ENCODE measurements at regions not wholly inside any gene's neighbourhood (a gene's known extent, or its start where the extent isn't known, plus 50 kb on each side); places are given as distances from the start of the nearest gene placed in this dataset.

DNA sequence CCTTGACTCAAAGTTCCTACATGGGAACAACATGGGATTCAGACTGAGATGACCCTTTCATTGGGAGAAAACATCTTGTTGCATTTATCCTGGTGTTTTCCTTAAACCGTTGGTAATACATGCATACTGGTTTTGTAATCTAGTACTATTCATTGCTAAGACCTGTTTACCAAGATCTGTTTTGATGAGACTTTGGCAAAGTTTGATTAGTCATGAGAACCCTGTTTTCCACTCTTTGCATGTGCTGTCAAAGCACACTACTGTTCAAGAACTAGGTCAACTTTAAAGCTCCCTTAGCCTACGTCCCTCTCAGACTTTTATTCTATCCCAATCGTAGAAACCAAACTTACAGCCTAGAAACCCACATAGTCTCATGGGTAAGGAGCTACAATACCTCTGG lies 650.9 kb downstream of the GATA3 start:
- DNase-seq = no peak

DNA sequence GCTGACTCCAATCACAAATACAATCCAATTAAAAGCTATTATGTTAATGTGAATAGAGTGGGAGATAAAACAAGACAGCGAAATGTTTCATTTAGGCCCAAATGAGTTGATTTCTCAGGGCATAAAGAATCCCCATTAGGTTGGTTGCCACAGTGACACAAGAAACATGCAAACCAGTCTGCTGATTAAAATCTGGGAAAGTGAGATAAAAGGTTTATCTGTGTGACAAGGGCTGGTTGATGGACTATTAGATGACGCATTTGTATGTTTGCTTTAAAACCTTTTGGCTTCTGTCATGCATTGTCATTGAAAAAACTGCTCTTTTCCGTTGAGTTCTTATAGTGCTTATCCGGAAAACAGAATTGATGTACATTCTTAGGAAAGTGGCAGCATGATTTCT lies 658.2 kb downstream of the GATA3 start:
- Histone ChIP-seq H3K4me3 (ENCODE audit: low read length) (no peak overlapping the region), H3K27ac (ENCODE audit: low read length) (no peak overlapping the region), H3K4me1 (ENCODE audit: control insufficient read depth, insufficient read depth, low read length) (no peaks in the 10 kb centered on the region), H3K9me3 (replicated peaks; ENCODE audit: control insufficient read depth, low read depth, low read length) (no peaks in the 10 kb centered on the region), H3K27me3 (ENCODE audit: control insufficient read depth, insufficient read depth, low read length) (no peaks in the 10 kb centered on the region), H3K36me3 (ENCODE audit: control insufficient read depth, insufficient read depth, low read length) (no peaks in the 10 kb centered on the region)
- 66% methylated on average over 3 of the region's 4 CpGs for WGBS (ENCODE audit: insufficient coverage)
- DNase-seq = no peak

More for the DNA sequence above, 650.9 kb downstream of the GATA3 start:
- no peaks in the 10 kb centered on the region for H3K4me1 ChIP-seq (ENCODE audit: control insufficient read depth, insufficient read depth, low read length)
- H3K36me3 ChIP-seq (ENCODE audit: control insufficient read depth, insufficient read depth, low read length) = no peaks in the 10 kb centered on the region
- no peak overlapping the region for H3K4me3 ChIP-seq (ENCODE audit: low read length)
- H3K9me3 ChIP-seq (replicated peaks; ENCODE audit: control insufficient read depth, low read depth, low read length) = no peaks in the 10 kb centered on the region
- no peaks in the 10 kb centered on the region for H3K27me3 ChIP-seq (ENCODE audit: control insufficient read depth, insufficient read depth, low read length)
- WGBS (ENCODE audit: insufficient coverage) = no CpG with 5 or more reads among the region's 3 CpGs
- no peak overlapping the region for H3K27ac ChIP-seq (ENCODE audit: low read length)

DNA sequence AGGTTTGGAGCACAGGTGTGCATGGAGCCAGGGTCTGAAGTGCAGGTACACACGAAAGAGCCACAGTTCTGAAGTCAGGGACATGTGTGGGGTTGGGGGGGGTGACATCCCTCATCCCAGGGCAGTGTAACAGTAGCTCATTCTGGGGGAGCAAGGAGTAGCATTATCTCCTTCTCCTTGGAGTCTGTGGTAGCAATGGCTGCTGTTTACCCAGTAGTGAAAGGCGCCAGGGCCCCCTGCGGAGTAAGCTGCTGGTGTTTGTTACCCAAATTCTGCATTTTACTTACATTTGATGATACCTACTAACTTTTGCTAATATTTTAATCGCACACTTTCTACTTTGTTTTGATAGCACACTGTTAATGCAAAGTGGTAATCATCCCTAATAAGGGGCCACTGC lies 665.5 kb downstream of the GATA3 start:
- no peaks in the 10 kb centered on the region for H3K27me3 ChIP-seq (ENCODE audit: control insufficient read depth, insufficient read depth, low read length)
- H3K4me3 ChIP-seq (ENCODE audit: low read length) = no peak overlapping the region
- 100% methylated on average over 3 of the region's 4 CpGs for WGBS (ENCODE audit: insufficient coverage)
- no peak for DNase-seq
- H3K4me1 ChIP-seq (ENCODE audit: control insufficient read depth, insufficient read depth, low read length) = no peaks in the 10 kb centered on the region
- no peaks in the 10 kb centered on the region for H3K36me3 ChIP-seq (ENCODE audit: control insufficient read depth, insufficient read depth, low read length)
- peaks cover 11% of the 10 kb centered on the region for H3K9me3 ChIP-seq (replicated peaks; ENCODE audit: control insufficient read depth, low read depth, low read length)
- no peak overlapping the region for H3K27ac ChIP-seq (ENCODE audit: low read length)

DNA sequence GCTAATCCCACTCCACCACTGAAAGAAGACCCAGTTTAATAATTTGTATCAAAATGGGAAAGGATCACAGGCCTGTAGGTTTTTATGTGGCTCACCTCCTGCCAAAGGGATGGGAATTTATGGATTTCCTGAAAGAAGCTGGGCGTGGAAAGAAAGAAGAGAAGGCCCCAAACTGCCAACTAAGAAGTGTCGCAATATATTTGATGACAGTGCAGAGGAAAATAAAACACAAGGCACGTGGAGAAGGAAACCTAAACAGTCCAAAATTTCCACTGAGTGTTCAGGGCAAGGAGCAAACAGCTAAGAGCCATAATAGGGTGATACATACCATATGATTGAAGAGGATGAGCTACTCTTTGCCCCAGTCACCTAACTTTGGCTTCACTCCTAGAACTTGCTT lies 667.2 kb downstream of the GATA3 start:
- Histone ChIP-seq H3K27ac (ENCODE audit: low read length) (no peak overlapping the region), H3K36me3 (ENCODE audit: control insufficient read depth, insufficient read depth, low read length) (no peaks in the 10 kb centered on the region), H3K4me3 (ENCODE audit: low read length) (no peak overlapping the region), H3K27me3 (ENCODE audit: control insufficient read depth, insufficient read depth, low read length) (no peaks in the 10 kb centered on the region), H3K9me3 (replicated peaks; ENCODE audit: control insufficient read depth, low read depth, low read length) (peaks cover 11% of the 10 kb centered on the region), H3K4me1 (ENCODE audit: control insufficient read depth, insufficient read depth, low read length) (no peaks in the 10 kb centered on the region)
- peak; percentile 2 for DNase-seq
- 33% methylated on average over 3 of the region's 3 CpGs for WGBS (ENCODE audit: insufficient coverage)

DNA sequence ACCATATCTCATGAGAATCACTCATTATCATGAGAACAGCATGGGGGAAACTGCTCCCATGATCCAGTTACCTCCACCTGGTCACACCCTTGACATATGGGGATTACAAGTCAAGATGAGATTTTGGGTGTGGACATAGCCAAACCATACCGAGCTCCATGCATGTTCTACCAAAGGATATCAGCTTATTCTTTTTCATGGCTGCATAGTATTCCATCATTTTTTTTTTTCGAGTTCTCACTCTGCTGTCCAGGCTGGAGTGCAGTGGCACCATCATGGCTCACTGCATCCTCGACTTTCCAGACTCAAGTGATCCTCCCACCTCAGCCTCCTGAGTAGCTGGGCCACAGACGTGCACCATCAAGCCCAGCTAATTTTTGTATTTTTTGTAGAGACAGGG lies 668.3 kb downstream of the GATA3 start:
- peaks cover 11% of the 10 kb centered on the region for H3K9me3 ChIP-seq (replicated peaks; ENCODE audit: control insufficient read depth, low read depth, low read length)
- H3K4me1 ChIP-seq (ENCODE audit: control insufficient read depth, insufficient read depth, low read length) = no peaks in the 10 kb centered on the region
- no peak overlapping the region for H3K4me3 ChIP-seq (ENCODE audit: low read length)
- H3K27me3 ChIP-seq (ENCODE audit: control insufficient read depth, insufficient read depth, low read length) = no peaks in the 10 kb centered on the region
- H3K27ac ChIP-seq (ENCODE audit: low read length) = no peak overlapping the region
- no peak for DNase-seq
- WGBS (ENCODE audit: insufficient coverage) = 72% methylated on average over 2 of the region's 4 CpGs
- H3K36me3 ChIP-seq (ENCODE audit: control insufficient read depth, insufficient read depth, low read length) = no peaks in the 10 kb centered on the region

DNA sequence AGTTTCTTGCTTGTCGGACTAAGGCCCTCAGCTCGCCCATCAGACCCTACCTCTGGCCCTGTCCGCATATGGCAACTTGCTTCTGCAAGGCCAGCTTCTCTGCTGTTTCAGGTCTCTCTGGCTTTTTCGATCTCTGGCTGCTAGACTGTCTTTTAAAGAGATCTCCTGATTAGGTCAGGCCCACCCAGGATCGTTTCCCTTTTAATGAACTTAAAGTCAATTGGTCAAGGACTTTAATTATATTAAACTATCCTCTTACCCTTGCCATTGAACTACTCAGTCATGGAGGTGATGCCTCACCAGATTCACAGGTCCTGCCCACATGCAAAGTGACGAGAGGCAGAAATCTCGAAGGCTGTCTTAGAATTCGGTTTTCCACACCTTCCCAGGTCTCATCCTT lies 670.9 kb downstream of the GATA3 start:
- Histone ChIP-seq H3K27ac (ENCODE audit: low read length) (no peak overlapping the region), H3K4me1 (ENCODE audit: control insufficient read depth, insufficient read depth, low read length) (no peaks in the 10 kb centered on the region), H3K36me3 (ENCODE audit: control insufficient read depth, insufficient read depth, low read length) (no peaks in the 10 kb centered on the region), H3K27me3 (ENCODE audit: control insufficient read depth, insufficient read depth, low read length) (no peaks in the 10 kb centered on the region), H3K9me3 (replicated peaks; ENCODE audit: control insufficient read depth, low read depth, low read length) (peaks cover 2% of the 10 kb centered on the region), H3K4me3 (ENCODE audit: low read length) (no peak overlapping the region)
- WGBS (ENCODE audit: insufficient coverage) = 91% methylated on average over 6 of the region's 8 CpGs
- no peak for DNase-seq

DNA sequence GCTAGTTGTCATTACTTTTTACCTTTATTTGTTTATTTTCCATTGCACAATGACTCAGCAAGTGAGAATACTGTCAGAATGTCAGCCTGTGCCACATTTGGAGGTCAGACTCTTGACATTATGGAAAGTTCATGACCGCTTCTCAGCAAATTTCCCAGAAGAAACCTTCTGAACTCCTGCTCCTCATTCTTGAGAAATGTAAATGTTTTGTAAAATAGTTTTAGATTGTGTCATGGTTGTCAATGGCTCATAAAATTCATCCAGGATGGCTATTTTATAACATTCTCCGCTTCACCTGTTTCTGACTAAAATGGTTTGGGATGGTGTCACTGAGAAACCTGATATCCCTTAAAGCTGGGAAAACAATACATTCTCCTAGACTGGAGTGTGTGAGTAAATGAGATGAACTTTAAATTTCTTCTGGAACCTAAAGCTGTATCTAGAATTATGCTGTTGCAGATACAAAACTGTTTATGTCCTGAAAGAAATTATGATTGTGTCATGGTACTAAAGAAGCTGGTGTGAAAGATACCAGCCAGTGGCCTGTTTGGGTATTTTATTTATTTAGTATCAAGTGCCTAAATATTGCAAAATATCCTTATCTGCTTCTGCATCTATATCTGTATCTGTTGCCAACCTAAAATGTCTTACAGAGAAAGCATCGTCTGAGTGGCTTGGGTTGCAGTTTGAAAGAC lies 671.7 kb downstream of the GATA3 start:
- no peak for DNase-seq
- H3K27me3 ChIP-seq (ENCODE audit: control insufficient read depth, insufficient read depth, low read length) = no peaks in the 10 kb centered on the region
- H3K4me3 ChIP-seq (ENCODE audit: low read length) = no peak overlapping the region
- WGBS (ENCODE audit: insufficient coverage) = no CpG with 5 or more reads among the region's 3 CpGs
- no peak overlapping the region for H3K27ac ChIP-seq (ENCODE audit: low read length)
- peaks cover 2% of the 10 kb centered on the region for H3K9me3 ChIP-seq (replicated peaks; ENCODE audit: control insufficient read depth, low read depth, low read length)
- H3K4me1 ChIP-seq (ENCODE audit: control insufficient read depth, insufficient read depth, low read length) = no peaks in the 10 kb centered on the region
- no peaks in the 10 kb centered on the region for H3K36me3 ChIP-seq (ENCODE audit: control insufficient read depth, insufficient read depth, low read length)

DNA sequence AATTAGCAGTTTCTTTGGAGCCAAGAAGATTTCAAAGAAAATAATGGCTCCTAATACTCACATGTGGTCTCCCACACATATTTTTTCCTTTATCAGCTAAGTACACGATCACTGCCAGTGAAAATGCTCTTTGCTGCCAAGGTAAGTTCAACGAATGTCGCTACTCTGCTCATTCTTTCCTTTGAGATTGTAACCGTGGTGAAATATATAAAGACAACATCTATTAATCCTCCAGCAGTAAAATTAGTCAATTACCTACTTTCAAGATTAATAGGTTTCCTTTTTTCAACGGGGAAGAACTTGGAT lies 672.2 kb downstream of the GATA3 start:
- no CpG with 5 or more reads among the region's 5 CpGs for WGBS (ENCODE audit: insufficient coverage)
- Histone ChIP-seq H3K9me3 (replicated peaks; ENCODE audit: control insufficient read depth, low read depth, low read length) (peaks cover 2% of the 10 kb centered on the region), H3K27me3 (ENCODE audit: control insufficient read depth, insufficient read depth, low read length) (no peaks in the 10 kb centered on the region), H3K4me1 (ENCODE audit: control insufficient read depth, insufficient read depth, low read length) (no peaks in the 10 kb centered on the region), H3K4me3 (ENCODE audit: low read length) (no peak overlapping the region), H3K36me3 (ENCODE audit: control insufficient read depth, insufficient read depth, low read length) (no peaks in the 10 kb centered on the region), H3K27ac (ENCODE audit: low read length) (no peak overlapping the region)
- DNase-seq = no peak

DNA sequence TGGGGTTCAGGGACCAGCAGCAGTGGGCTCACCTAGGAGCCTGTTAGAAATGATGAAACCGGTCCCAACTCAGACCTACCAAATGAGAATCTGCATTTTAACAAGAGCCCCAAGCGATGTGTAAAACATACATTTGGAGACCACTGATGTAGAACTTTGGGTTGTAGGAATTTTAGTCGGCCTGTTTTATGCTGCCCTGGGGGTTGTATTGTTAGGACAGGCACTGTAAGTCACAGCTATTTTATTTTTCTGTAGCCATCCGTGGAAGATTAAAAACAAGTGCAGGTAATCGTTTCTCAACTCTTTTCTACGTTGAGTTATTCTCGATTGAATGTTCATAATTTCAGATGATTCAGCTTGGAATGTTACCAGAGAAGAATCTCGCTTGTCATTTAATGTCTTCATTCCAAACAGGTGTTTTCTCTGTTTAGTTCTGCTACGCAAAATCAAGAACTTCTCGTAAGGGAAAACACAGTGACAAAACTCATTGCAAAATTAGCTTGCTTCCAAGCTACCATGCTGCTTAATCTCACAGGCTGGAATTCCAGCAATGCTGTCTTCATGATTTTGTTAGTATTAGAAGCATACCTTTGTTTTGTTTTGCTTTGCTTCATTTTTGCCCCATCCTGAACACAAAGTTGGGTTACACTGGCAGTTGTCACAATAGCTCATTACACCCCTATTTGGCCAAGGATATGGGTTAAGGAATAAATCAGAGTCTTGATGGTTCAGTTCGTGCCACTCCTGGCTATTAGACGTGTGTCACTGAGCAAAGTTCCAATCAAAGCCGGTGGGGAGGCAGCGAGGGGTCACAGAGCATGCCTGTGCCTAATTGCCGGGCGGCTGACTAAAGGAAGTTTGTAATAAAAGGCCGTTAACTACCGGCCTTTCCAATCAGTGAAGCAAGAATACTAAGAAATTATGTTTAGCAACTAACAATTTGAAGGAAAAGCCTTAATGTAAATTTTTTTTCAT lies 676.9 kb downstream of the GATA3 start:
- WGBS (ENCODE audit: insufficient coverage) = 10% methylated on average over 2 of the region's 18 CpGs
- no peaks in the 10 kb centered on the region for H3K27me3 ChIP-seq (ENCODE audit: control insufficient read depth, insufficient read depth, low read length)
- H3K27ac ChIP-seq (ENCODE audit: low read length) = no peak overlapping the region
- H3K4me3 ChIP-seq (ENCODE audit: low read length) = no peak overlapping the region
- no peaks in the 10 kb centered on the region for H3K36me3 ChIP-seq (ENCODE audit: control insufficient read depth, insufficient read depth, low read length)
- no peaks in the 10 kb centered on the region for H3K9me3 ChIP-seq (replicated peaks; ENCODE audit: control insufficient read depth, low read depth, low read length)
- no peak for DNase-seq
- H3K4me1 ChIP-seq (ENCODE audit: control insufficient read depth, insufficient read depth, low read length) = no peaks in the 10 kb centered on the region

DNA sequence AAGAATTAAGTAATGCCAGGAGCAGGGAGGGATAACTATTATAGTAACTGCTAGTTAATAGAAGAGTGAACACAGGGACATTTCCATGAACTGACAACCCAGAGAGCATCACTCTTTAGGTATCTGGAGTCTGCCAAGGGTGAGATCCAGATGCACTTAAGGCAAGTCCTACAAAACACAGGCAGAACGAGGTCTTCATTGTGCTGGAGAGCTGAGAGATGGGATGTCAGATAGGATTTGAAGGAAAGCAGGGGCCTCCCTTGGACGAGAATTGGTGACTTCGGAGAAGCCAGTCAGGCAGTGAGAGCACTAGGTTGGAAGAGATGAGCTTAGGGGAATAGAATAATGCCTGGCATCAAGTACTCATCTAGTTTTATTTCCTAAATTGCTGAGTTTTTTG lies 684.5 kb downstream of the GATA3 start:
- H3K27me3 ChIP-seq (ENCODE audit: control insufficient read depth, insufficient read depth, low read length) = no peaks in the 10 kb centered on the region
- no peaks in the 10 kb centered on the region for H3K36me3 ChIP-seq (ENCODE audit: control insufficient read depth, insufficient read depth, low read length)
- H3K27ac ChIP-seq (ENCODE audit: low read length) = no peak overlapping the region
- H3K4me1 ChIP-seq (ENCODE audit: control insufficient read depth, insufficient read depth, low read length) = no peaks in the 10 kb centered on the region
- 19% methylated on average over 3 of the region's 3 CpGs for WGBS (ENCODE audit: insufficient coverage)
- DNase-seq = no peak
- no peaks in the 10 kb centered on the region for H3K9me3 ChIP-seq (replicated peaks; ENCODE audit: control insufficient read depth, low read depth, low read length)
- no peak overlapping the region for H3K4me3 ChIP-seq (ENCODE audit: low read length)
